ENCODE measurements at regions not wholly inside any gene's neighbourhood (a gene's known extent, or its start where the extent isn't known, plus 50 kb on each side); places are given as distances from the start of the nearest gene placed in this dataset.

DNA sequence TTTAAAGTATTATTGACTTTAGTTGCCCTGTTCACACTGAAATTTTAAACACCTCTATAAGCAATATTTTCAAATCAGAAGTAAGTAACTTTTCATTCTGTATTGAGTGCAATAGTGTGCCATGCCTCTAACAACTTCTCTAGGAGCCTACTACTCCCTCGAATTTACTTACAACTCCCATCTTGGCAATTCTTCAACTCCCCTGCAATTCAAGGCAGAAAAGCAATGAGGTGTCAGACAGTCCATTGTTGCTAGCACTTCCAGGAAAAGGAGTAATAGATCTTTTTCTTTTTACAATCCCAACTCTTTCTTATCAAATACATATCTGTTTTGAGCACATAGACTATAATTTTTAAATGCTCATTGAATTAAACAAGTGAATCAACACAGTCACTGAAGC, 222.7 kb upstream of the PUM3 start:
- TF ChIP-seq CTCF (conservative IDR thresholded peaks at IDR 0.05) (no peak), EZH2 (IDR thresholded peaks at IDR 0.05; ENCODE audit: low read depth) (no peak)

Measured in PC-9 (cell line).